Epithelial cell of proximal tubule (primary cell): ENCODE measurements at regions not wholly inside any gene's neighbourhood (a gene's known extent, or its start where the extent isn't known, plus 50 kb on each side); places are given as distances from the start of the nearest gene placed in this dataset.

ENCODE experiments used
- DNase-seq: peaks from one replicate; pipeline ENCODE4 v3.0.0-alpha.2; 2011; ENCODE audit warnings: low read depth
- H3K4me3 ChIP-seq: 2 replicates; pipeline ENCODE4 v1.5.1; 2011; ENCODE audit warnings: low read depth, mild to moderate bottlenecking, low read length
- CTCF ChIP-seq: conservative IDR thresholded peaks from 2 replicates; pipeline ENCODE4 v1.5.1; 2012; ENCODE audit warnings: low read depth, mild to moderate bottlenecking, low read length

- no peak for DNase-seq
- no peak for TF ChIP-seq CTCF
- no peak overlapping the region for H3K4me3 ChIP-seq
These were observed 50.2 kb upstream of the HIVEP1 start for GRCh38 chr6:11961923-11962322.

GRCh38 chr6:11960909-11961779 is 51.0 kb upstream of the HIVEP1 start:
- no peak for DNase-seq
- no peak for TF ChIP-seq CTCF
- no peak overlapping the region for H3K4me3 ChIP-seq

- no peak for TF ChIP-seq CTCF
- no peak overlapping the region for H3K4me3 ChIP-seq
- no peak for DNase-seq
These were observed 55.3 kb upstream of the HIVEP1 start for GRCh38 chr6:11956781-11957180.

- TF ChIP-seq CTCF: no peak
- H3K4me3 ChIP-seq: no peak overlapping the region
- DNase-seq: no peak
These were observed 58.5 kb upstream of the HIVEP1 start for GRCh38 chr6:11953641-11954040.

- no peak for DNase-seq
- TF ChIP-seq CTCF: no peak
- no peak overlapping the region for H3K4me3 ChIP-seq
These were observed 59.8 kb upstream of the HIVEP1 start for GRCh38 chr6:11952316-11952715.

GRCh38 chr6:11951868-11952267 is 60.2 kb upstream of the HIVEP1 start:
- TF ChIP-seq CTCF: no peak
- no peak overlapping the region for H3K4me3 ChIP-seq
- DNase-seq: no peak

- DNase-seq: no peak
- no peak overlapping the region for H3K4me3 ChIP-seq
- no peak for TF ChIP-seq CTCF
These were observed 62.0 kb upstream of the HIVEP1 start for GRCh38 chr6:11950109-11950508.
